Cardiac muscle cell (in vitro differentiated cells and primary cell): ENCODE measurements at regions not wholly inside any gene's neighbourhood (a gene's known extent, or its start where the extent isn't known, plus 50 kb on each side); places are given as distances from the start of the nearest gene placed in this dataset.

Source experiments
- DNase-seq, 2 donors: peaks; one replicate each; pipeline versions ENCODE4 v3.0.0 to v3.0.0-alpha.2; 2010 to 2017; ENCODE audit warnings: low read depth in 1 of 2, low spot score in 1 of 2
- H3K27ac ChIP-seq: fragments of 200-600 bp; sonication (generic); 2 replicates; pipeline ENCODE4 v1.5.1; 2016
- H3K27me3 ChIP-seq: fragments of 200-600 bp; sonication (generic); 2 replicates; pipeline ENCODE4 v1.6.0; 2016; ENCODE audit warnings: control low read depth
- H3K36me3 ChIP-seq: fragments of 200-600 bp; sonication (generic); 2 replicates; pipeline ENCODE4 v1.5.1; 2016; ENCODE audit warnings: control low read depth
- H3K4me1 ChIP-seq: fragments of 200-600 bp; sonication (generic); 2 replicates; pipeline ENCODE4 v1.8.1; 2017; ENCODE audit warnings: low read depth, mild to moderate bottlenecking, mixed run types
- H3K4me3 ChIP-seq: fragments of 200-600 bp; sonication (generic); 2 replicates; pipeline ENCODE4 v1.5.1; 2016; ENCODE audit warnings: mild to moderate bottlenecking
- H3K9me3 ChIP-seq: fragments of 200-600 bp; sonication (generic); 2 replicates; pipeline ENCODE4 v1.5.1; 2017; ENCODE audit warnings: low read depth, mild to moderate bottlenecking, control low read depth
- CTCF ChIP-seq: IDR thresholded peaks from 2 replicates; pipeline ENCODE4 v1.5.1; 2012; ENCODE audit warnings: low read depth, mild to moderate bottlenecking, low read length

- H3K4me1 ChIP-seq = no peaks in the 10 kb centered on the region
- no peak for DNase-seq
- H3K36me3 ChIP-seq = no peaks in the 10 kb centered on the region
- no peaks in the 10 kb centered on the region for H3K27me3 ChIP-seq
- H3K27ac ChIP-seq = no peak overlapping the region
- no peaks in the 10 kb centered on the region for H3K9me3 ChIP-seq
- TF ChIP-seq CTCF = no peak
- H3K4me3 ChIP-seq = no peak overlapping the region
These were observed 349.2 kb upstream of the MCTP2 start for GRCh38 chr15:93882141-93882540.

GRCh38 chr15:93881310-93881709 lies 350.1 kb upstream of the MCTP2 start:
- Histone ChIP-seq H3K4me1 (no peaks in the 10 kb centered on the region), H3K4me3 (no peak overlapping the region), H3K27ac (no peak overlapping the region), H3K9me3 (no peaks in the 10 kb centered on the region), H3K36me3 (no peaks in the 10 kb centered on the region), H3K27me3 (no peaks in the 10 kb centered on the region)
- no peak for DNase-seq
- no peak for TF ChIP-seq CTCF

- no peak for TF ChIP-seq CTCF
- no peaks in the 10 kb centered on the region for H3K36me3 ChIP-seq
- no peaks in the 10 kb centered on the region for H3K27me3 ChIP-seq
- no peak for DNase-seq
- no peak overlapping the region for H3K27ac ChIP-seq
- no peak overlapping the region for H3K4me3 ChIP-seq
- H3K9me3 ChIP-seq = no peaks in the 10 kb centered on the region
- H3K4me1 ChIP-seq = no peaks in the 10 kb centered on the region
These were observed 351.0 kb upstream of the MCTP2 start for GRCh38 chr15:93880358-93880757.

- Histone ChIP-seq H3K4me1 (no peaks in the 10 kb centered on the region), H3K9me3 (no peaks in the 10 kb centered on the region)
These were observed 360.8 kb upstream of the MCTP2 start for GRCh38 chr15:93870583-93870982.

GRCh38 chr15:93866948-93867347 lies 364.4 kb upstream of the MCTP2 start:
- no peaks in the 10 kb centered on the region for H3K9me3 ChIP-seq
- no peak overlapping the region for H3K27ac ChIP-seq
- DNase-seq = no peak
- no peak for TF ChIP-seq CTCF
- H3K36me3 ChIP-seq = no peaks in the 10 kb centered on the region
- no peak overlapping the region for H3K4me3 ChIP-seq
- peaks cover 3% of the 10 kb centered on the region for H3K27me3 ChIP-seq
- H3K4me1 ChIP-seq = no peaks in the 10 kb centered on the region

More at GRCh38 chr15:93870583-93870982, 360.8 kb upstream of the MCTP2 start:
- DNase-seq = no peak
- H3K27ac ChIP-seq = no peak overlapping the region
- H3K4me3 ChIP-seq = no peak overlapping the region
- H3K36me3 ChIP-seq = no peaks in the 10 kb centered on the region
- peaks cover 3% of the 10 kb centered on the region for H3K27me3 ChIP-seq
- TF ChIP-seq CTCF = no peak

GRCh38 chr15:93866476-93866875 lies 364.9 kb upstream of the MCTP2 start:
- Histone ChIP-seq H3K27ac (no peak overlapping the region), H3K27me3 (peaks cover 3% of the 10 kb centered on the region), H3K4me3 (no peak overlapping the region), H3K4me1 (no peaks in the 10 kb centered on the region), H3K9me3 (no peaks in the 10 kb centered on the region), H3K36me3 (no peaks in the 10 kb centered on the region)
- no peak for TF ChIP-seq CTCF
- no peak for DNase-seq
